ENCODE measurements at regions not wholly inside any gene's neighbourhood (a gene's known extent, or its start where the extent isn't known, plus 50 kb on each side); places are given as distances from the start of the nearest gene placed in this dataset.

DNA sequence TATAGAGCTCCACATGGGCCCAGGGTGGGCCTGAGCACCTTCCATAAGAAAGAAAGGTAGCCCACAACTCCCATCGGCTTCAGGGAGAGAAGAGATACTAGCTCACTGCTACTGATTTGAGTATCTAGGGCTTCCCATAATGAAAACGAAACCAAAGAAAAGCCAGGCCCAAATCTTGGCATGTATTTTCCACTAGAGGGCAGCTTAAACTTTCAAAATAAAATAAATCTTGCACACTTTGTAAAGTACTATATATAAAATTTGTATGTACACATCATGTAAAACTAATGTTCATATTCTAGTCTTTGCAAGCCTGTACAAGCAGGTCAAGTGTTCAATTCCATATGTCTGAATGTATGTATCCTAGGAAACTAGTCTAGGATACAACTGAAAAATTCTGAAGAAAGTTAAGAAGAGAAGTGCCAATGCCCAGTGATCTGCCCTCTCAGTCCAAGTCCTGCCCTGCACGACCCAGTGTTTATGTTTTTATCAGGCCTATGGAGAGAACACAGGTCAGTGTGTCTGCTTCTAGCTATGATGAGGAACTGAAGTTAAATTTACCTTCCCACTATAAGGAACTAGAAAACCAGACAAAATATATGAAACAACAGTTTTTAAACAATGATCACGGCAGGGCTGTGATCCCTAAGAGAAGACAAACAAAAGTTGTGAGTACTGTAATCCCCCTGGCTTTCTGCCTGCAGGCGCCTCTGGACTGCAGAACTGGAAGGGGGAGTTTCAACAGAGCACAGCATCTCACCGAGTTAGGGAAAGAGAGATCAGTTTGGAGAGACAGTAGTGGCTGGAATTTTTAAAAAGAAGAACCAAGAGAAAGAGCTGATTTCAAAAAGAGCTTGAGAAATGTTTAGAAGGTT is 475.7 kb downstream of the UQCRFS1 start:
- no peaks in the 10 kb centered on the region for H3K27me3 ChIP-seq (ENCODE audit: insufficient read depth, low read length)
- H3K4me3 ChIP-seq (ENCODE audit: low read length in 2 of 2): no peak overlapping the region
- no peaks in the 10 kb centered on the region for H3K27me3 Mint-ChIP-seq
- H3K4me1 Mint-ChIP-seq: peaks cover 2 to 5% (median 4%) of the 10 kb centered on the region in 4 donors
- H3K36me3 Mint-ChIP-seq: no peaks in the 10 kb centered on the region
- ChIA-PET CTCF (ENCODE audit: partially characterized antibody) (interaction anchor here (1.4 to 2.7 kb wide), 4 partner anchors 142 to 528 kb away, joined by 3 to 17 read pairs (median 6); no protein-coding TSS in a partner anchor), POLR2A (ENCODE audit: partially characterized antibody) (no interaction called here)
- H3K9me3 Mint-ChIP-seq: peaks cover 0 to 3% (median 0%) of the 10 kb centered on the region in 8 donors
- DNase-seq: peak in 3 of 5 donors; percentile 7 to 26 (median 21)
- no peaks in the 10 kb centered on the region for H3K9me3 ChIP-seq (ENCODE audit: control insufficient read depth in 1 of 2, low read length in 2 of 2)
- H3K4me1 ChIP-seq (ENCODE audit: insufficient read depth, low read length): peaks cover 7% of the 10 kb centered on the region
- H3K27ac Mint-ChIP-seq: peak overlapping the region in 6 of 7 donors; percentile 16 to 84 (median 54)
- H3K36me3 ChIP-seq (ENCODE audit: insufficient read depth, low read length): no peaks in the 10 kb centered on the region
- intact Hi-C loops (cut with micrococcal nuclease): loop anchor here (2.0 kb wide), 1 partner anchor 142 kb away; no protein-coding TSS in a partner anchor
- H3K27ac ChIP-seq (ENCODE audit: low read depth, low read length): no peak overlapping the region
- peak overlapping the region in 6 of 8 donors; percentile 11 to 52 (median 32) for H3K4me3 Mint-ChIP-seq

DNA sequence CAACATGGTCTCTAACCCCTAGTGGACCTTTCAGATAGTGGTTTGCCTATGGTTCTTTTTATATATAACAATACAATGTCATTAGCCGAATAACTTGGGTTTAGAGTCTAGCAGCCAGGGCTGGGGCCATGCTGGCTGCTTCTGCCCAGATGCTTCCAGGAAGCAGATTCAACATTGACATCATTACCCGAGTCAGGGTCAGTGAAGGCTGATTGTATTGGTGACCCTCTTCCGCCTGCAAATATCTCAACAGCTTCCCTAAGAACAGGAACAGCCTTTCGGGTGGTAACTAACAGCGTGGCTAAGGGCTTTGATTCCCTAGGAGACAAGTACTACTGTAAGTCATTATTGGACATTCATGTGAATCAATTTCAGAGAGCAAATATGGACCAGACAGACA is 476.4 kb downstream of the UQCRFS1 start:
- CTCF ChIA-PET (ENCODE audit: partially characterized antibody): interaction anchor here (1.4 to 2.7 kb wide), 4 partner anchors 142 to 529 kb away, joined by 3 to 17 read pairs (median 6); no protein-coding TSS in a partner anchor
- POLR2A ChIA-PET (ENCODE audit: partially characterized antibody): no interaction called here
- peaks cover 7% of the 10 kb centered on the region for H3K4me1 ChIP-seq (ENCODE audit: insufficient read depth, low read length)
- H3K4me3 ChIP-seq (ENCODE audit: low read length in 2 of 2): no peak overlapping the region
- H3K36me3 ChIP-seq (ENCODE audit: insufficient read depth, low read length): no peaks in the 10 kb centered on the region
- no peak overlapping the region for H3K27ac ChIP-seq (ENCODE audit: low read depth, low read length)
- H3K27me3 ChIP-seq (ENCODE audit: insufficient read depth, low read length): no peaks in the 10 kb centered on the region
- H3K27ac Mint-ChIP-seq: peak overlapping the region in 5 of 7 donors; percentile 42 to 84 (median 57)
- H3K36me3 Mint-ChIP-seq: no peaks in the 10 kb centered on the region
- peaks cover 0 to 3% (median 0%) of the 10 kb centered on the region in 8 donors for H3K9me3 Mint-ChIP-seq
- intact Hi-C loops (cut with micrococcal nuclease): loop anchor here (2.0 kb wide), 1 partner anchor 142 kb away; no protein-coding TSS in a partner anchor
- peak overlapping the region in 4 of 8 donors; percentile 26 to 52 (median 40) for H3K4me3 Mint-ChIP-seq
- DNase-seq: no peak
- H3K27me3 Mint-ChIP-seq: peaks cover 0 to 2% of the 10 kb centered on the region in 2 donors
- peaks cover 2 to 5% (median 4%) of the 10 kb centered on the region in 4 donors for H3K4me1 Mint-ChIP-seq
- H3K9me3 ChIP-seq (ENCODE audit: control insufficient read depth in 1 of 2, low read length in 2 of 2): no peaks in the 10 kb centered on the region

- ChIA-PET CTCF (ENCODE audit: partially characterized antibody) (no interaction called here), POLR2A (ENCODE audit: partially characterized antibody) (no interaction called here)
- Histone ChIP-seq H3K36me3 (ENCODE audit: insufficient read depth, low read length) (no peaks in the 10 kb centered on the region), H3K4me1 (ENCODE audit: insufficient read depth, low read length) (peaks cover 2% of the 10 kb centered on the region), H3K4me3 (ENCODE audit: low read length in 2 of 2) (no peak overlapping the region), H3K9me3 (ENCODE audit: control insufficient read depth in 1 of 2, low read length in 2 of 2) (no peaks in the 10 kb centered on the region), H3K27me3 (ENCODE audit: insufficient read depth, low read length) (no peaks in the 10 kb centered on the region), H3K27ac (ENCODE audit: low read depth, low read length) (no peak overlapping the region)
- intact Hi-C loops (cut with micrococcal nuclease): no loop called here
- peaks cover 19 to 22% of the 10 kb centered on the region in 2 donors for H3K27me3 Mint-ChIP-seq
- DNase-seq: no peak
- peaks cover 0 to 15% (median 0%) of the 10 kb centered on the region in 8 donors for H3K9me3 Mint-ChIP-seq
- no peak overlapping the region for H3K4me3 Mint-ChIP-seq
- H3K36me3 Mint-ChIP-seq: no peaks in the 10 kb centered on the region
- no peak overlapping the region for H3K27ac Mint-ChIP-seq
- H3K4me1 Mint-ChIP-seq: peaks cover under 1 to 8% (median 3%) of the 10 kb centered on the region in 4 donors
These were observed 481.4 kb downstream of the UQCRFS1 start for GRCh38 chr19:28731577-28731976.

- H3K36me3 ChIP-seq (ENCODE audit: insufficient read depth, low read length): no peaks in the 10 kb centered on the region
- H3K27me3 ChIP-seq (ENCODE audit: insufficient read depth, low read length): no peaks in the 10 kb centered on the region
- peaks cover 22 to 24% of the 10 kb centered on the region in 2 donors for H3K27me3 Mint-ChIP-seq
- H3K9me3 ChIP-seq (ENCODE audit: control insufficient read depth in 1 of 2, low read length in 2 of 2): no peaks in the 10 kb centered on the region
- H3K4me1 ChIP-seq (ENCODE audit: insufficient read depth, low read length): no peaks in the 10 kb centered on the region
- no peak overlapping the region for H3K27ac ChIP-seq (ENCODE audit: low read depth, low read length)
- H3K4me1 Mint-ChIP-seq: peaks cover 0 to 6% (median 3%) of the 10 kb centered on the region in 4 donors
- no peak for DNase-seq
- H3K27ac Mint-ChIP-seq: no peak overlapping the region
- POLR2A ChIA-PET (ENCODE audit: partially characterized antibody): no interaction called here
- H3K36me3 Mint-ChIP-seq: no peaks in the 10 kb centered on the region
- no peak overlapping the region for H3K4me3 Mint-ChIP-seq
- H3K4me3 ChIP-seq (ENCODE audit: low read length in 2 of 2): no peak overlapping the region
- intact Hi-C loops (cut with micrococcal nuclease): no loop called here
- CTCF ChIA-PET (ENCODE audit: partially characterized antibody): no interaction called here
- peaks cover 0 to 13% (median under 1%) of the 10 kb centered on the region in 8 donors for H3K9me3 Mint-ChIP-seq
These were observed 482.0 kb downstream of the UQCRFS1 start for GRCh38 chr19:28730791-28731512.

DNA sequence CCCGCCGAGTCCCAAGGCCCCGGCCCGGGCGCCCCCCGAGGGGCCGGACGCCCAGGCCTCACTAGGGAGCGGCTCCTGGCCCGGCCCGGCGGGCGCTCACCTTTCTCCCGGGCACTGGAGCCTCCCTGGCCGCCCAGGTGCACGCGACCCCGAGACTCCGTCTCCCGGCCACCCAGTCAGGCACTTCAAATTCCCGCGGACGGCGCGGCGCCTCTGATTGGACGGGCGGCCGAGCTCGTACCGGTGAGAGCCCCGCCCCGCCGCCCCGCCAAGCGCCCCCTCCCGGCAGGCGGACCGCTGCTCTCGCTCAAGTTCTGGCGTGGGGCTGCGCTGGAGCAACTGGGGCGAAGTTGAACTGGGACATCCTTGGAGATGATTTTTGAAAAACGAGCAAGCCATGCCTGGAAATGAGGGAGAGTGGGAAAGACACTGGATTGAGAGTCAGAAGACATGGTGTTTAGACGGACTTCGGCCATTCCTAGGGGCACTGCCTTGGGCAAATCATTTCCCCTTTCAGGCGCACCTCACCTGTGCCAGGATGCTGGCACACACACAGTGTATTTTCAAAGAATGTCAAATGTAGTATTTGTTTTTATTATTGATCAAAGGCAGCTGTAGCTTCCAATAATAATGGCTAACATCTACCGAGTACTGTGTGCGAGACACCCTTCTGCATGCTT is 485.3 kb downstream of the UQCRFS1 start:
- DNase-seq: peak in 4 of 5 donors; percentile 11 to 45 (median 36)
- H3K4me1 Mint-ChIP-seq: peaks cover 0 to 6% (median 3%) of the 10 kb centered on the region in 4 donors
- POLR2A ChIA-PET (ENCODE audit: partially characterized antibody): no interaction called here

DNA sequence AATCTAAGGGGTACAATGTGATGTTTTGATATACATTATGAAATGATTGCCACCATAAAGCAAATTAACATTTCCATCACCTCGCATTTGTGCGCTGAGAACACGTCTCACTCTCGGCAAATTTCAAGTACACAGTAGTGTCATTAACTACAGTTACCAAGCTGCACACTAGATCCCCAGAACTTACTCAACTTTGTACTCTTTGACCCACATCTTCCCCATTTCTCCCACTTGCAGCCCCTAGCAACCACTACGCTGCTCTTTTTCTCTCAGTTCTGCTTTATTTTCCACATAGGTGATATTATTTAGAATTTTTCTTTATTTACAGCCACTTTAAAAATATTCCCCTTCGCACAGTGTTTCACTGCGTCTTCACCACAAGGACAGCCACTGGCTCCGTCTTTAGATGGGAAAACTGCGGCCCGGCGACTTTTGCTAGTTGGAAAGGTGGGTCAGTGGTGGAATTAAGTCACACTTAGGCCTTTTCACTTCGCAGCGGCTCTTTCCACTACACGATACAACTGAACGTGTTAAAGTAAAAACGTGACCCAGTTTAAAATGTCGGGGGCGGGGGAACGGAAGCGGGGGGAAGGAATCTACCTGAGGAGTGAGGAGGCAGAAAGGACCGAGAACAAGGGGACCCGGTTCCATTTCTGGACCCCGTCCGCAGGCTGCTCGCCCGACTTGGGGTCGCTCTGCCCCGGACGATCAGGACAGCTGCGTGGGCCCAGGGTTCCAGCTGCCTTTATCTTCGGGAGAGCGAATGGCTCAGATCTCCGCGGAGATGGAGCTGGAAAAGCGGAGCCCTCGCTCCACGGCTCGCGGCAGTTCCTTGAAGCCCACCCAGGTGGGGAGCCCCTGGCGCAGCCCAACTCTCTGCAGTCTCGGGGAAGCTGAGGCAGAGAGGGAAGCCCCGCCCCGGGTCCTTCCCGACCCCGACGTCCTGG is 486.1 kb downstream of the UQCRFS1 start:
- peaks cover 22 to 26% of the 10 kb centered on the region in 2 donors for H3K27me3 Mint-ChIP-seq
- H3K9me3 Mint-ChIP-seq: peaks cover 0 to 13% (median 1%) of the 10 kb centered on the region in 8 donors
- H3K27ac Mint-ChIP-seq: no peak overlapping the region
- CTCF ChIA-PET (ENCODE audit: partially characterized antibody): interaction anchor here (1.7 kb wide), 1 partner anchor 15 kb away, joined by 6 read pairs; no protein-coding TSS in a partner anchor
- no peaks in the 10 kb centered on the region for H3K36me3 Mint-ChIP-seq
- Histone ChIP-seq H3K27me3 (ENCODE audit: insufficient read depth, low read length) (no peaks in the 10 kb centered on the region), H3K4me1 (ENCODE audit: insufficient read depth, low read length) (no peaks in the 10 kb centered on the region), H3K36me3 (ENCODE audit: insufficient read depth, low read length) (no peaks in the 10 kb centered on the region), H3K27ac (ENCODE audit: low read depth, low read length) (no peak overlapping the region), H3K9me3 (ENCODE audit: control insufficient read depth in 1 of 2, low read length in 2 of 2) (no peaks in the 10 kb centered on the region), H3K4me3 (ENCODE audit: low read length in 2 of 2) (no peak overlapping the region)
- DNase-seq: no peak
- intact Hi-C loops (cut with micrococcal nuclease): no loop called here
- peak overlapping the region in 7 of 8 donors; percentile 13 to 73 (median 60) for H3K4me3 Mint-ChIP-seq
- POLR2A ChIA-PET (ENCODE audit: partially characterized antibody): no interaction called here
- peaks cover 0 to 6% (median 3%) of the 10 kb centered on the region in 4 donors for H3K4me1 Mint-ChIP-seq

More for the DNA sequence above, 485.3 kb downstream of the UQCRFS1 start:
- Histone ChIP-seq H3K36me3 (ENCODE audit: insufficient read depth, low read length) (no peaks in the 10 kb centered on the region), H3K9me3 (ENCODE audit: control insufficient read depth in 1 of 2, low read length in 2 of 2) (no peaks in the 10 kb centered on the region), H3K4me3 (ENCODE audit: low read length in 2 of 2) (no peak overlapping the region), H3K27ac (ENCODE audit: low read depth, low read length) (no peak overlapping the region), H3K4me1 (ENCODE audit: insufficient read depth, low read length) (no peaks in the 10 kb centered on the region), H3K27me3 (ENCODE audit: insufficient read depth, low read length) (no peaks in the 10 kb centered on the region)
- CTCF ChIA-PET (ENCODE audit: partially characterized antibody): no interaction called here
- H3K4me3 Mint-ChIP-seq: peak overlapping the region; percentile 17 to 78 (median 63)
- peaks cover 22 to 27% of the 10 kb centered on the region in 2 donors for H3K27me3 Mint-ChIP-seq
- intact Hi-C loops (cut with micrococcal nuclease): no loop called here
- H3K27ac Mint-ChIP-seq: no peak overlapping the region
- no peaks in the 10 kb centered on the region for H3K36me3 Mint-ChIP-seq
- H3K9me3 Mint-ChIP-seq: peaks cover 0 to 13% (median 1%) of the 10 kb centered on the region in 8 donors
